ENCODE measurements at regions not wholly inside any gene's neighbourhood (a gene's known extent, or its start where the extent isn't known, plus 50 kb on each side); places are given as distances from the start of the nearest gene placed in this dataset.

GRCh38 chr16:13816701-13817100 lies 103.3 kb upstream of the ERCC4 start:
- TF ChIP-seq, protein P1, sequence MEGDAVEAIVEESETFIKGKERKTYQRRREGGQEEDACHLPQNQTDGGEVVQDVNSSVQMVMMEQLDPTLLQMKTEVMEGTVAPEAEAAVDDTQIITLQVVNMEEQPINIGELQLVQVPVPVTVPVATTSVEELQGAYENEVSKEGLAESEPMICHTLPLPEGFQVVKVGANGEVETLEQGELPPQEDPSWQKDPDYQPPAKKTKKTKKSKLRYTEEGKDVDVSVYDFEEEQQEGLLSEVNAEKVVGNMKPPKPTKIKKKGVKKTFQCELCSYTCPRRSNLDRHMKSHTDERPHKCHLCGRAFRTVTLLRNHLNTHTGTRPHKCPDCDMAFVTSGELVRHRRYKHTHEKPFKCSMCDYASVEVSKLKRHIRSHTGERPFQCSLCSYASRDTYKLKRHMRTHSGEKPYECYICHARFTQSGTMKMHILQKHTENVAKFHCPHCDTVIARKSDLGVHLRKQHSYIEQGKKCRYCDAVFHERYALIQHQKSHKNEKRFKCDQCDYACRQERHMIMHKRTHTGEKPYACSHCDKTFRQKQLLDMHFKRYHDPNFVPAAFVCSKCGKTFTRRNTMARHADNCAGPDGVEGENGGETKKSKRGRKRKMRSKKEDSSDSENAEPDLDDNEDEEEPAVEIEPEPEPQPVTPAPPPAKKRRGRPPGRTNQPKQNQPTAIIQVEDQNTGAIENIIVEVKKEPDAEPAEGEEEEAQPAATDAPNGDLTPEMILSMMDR (IDR thresholded peaks at IDR 0.05): no peak
- TF ChIP-seq POLR2A (IDR thresholded peaks at IDR 0.05; ENCODE audit: low read depth) (no peak), POLR2AphosphoS5 (IDR thresholded peaks at IDR 0.05) (no peak), EP300 (IDR thresholded peaks at IDR 0.05) (no peak)
